ENCODE measurements at regions not wholly inside any gene's neighbourhood (a gene's known extent, or its start where the extent isn't known, plus 50 kb on each side); places are given as distances from the start of the nearest gene placed in this dataset.
"Not testable (repeated sequence)": the region's sequence is repeated elsewhere in the genome, so short reads cannot be mapped to it uniquely, and the experiment has no call there.

DNA sequence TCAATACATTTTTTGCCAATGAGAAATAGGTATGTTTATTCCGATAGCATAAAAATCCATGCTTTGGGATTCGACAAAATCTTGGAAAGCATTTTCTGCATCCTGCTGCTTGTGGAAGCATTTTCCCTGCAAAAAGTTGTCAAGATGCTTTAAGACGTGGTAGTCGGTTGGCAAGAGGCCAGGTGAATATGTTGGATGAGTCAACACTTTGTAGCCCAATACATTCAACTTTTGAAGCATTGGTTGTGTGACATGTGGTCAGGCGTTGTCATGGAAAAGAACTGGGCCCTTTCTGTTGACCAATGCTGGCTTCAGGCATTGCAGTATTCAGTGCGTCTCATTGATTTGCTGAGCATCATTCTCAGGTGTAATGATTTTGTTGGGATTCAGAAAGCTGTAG lies 764.5 kb downstream of the TRIB2 start:
- DNase-seq: no peak

GRCh38 chr2:13485256-13485655 lies 768.5 kb downstream of the TRIB2 start:
- no peak for DNase-seq

GRCh38 chr2:13488965-13489364 lies 772.2 kb downstream of the TRIB2 start:
- DNase-seq: no peak

GRCh38 chr2:13492262-13492661 lies 775.5 kb downstream of the TRIB2 start:
- DNase-seq: no peak

DNA sequence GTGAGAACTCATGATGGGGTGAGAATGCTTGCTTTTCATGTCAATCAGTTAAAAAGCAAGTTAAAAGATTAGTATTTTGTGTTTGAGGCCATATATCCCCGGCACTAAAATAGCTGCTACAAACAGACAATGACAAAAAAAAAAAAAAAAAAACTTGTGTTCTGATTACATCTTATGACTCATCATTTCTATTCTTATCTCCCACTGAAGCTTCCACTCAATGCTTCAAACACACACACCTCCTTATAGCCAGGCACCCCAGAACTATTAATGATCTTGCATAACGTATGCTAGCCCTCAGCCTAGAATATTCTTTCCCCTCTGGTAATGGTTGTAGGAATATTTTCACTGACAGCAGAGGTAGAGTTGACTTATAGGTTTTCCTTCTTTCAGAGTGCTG lies 778.3 kb downstream of the TRIB2 start:
- no peak for DNase-seq

DNA sequence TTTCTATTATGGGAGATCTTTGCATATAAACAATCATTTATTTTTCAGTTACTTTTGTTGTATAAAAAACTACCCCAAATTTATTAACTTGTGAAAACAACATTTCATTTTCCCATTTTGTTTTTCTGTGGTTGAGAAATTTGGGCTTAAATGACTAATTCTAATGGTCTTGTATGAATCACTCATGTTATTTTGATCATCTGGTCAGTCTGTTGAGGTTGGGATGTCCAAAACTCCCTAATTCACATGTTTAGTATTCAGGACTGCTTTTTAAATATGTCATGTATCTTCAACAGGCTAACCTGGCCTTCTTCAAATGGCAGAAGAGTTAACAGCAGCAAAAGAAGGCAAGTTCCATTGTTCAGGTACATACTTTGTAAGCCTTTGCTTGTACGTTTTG lies 788.1 kb downstream of the TRIB2 start:
- DNase-seq: no peak

- DNase-seq: no peak
Measured at GRCh38 chr2:13508671-13509070, 791.9 kb downstream of the TRIB2 start.

- no peak for DNase-seq
Measured at GRCh38 chr2:13515254-13515653, 798.5 kb downstream of the TRIB2 start.

- no peak for DNase-seq
Measured at GRCh38 chr2:13522096-13522495, 805.4 kb downstream of the TRIB2 start.

- DNase-seq: no peak
Measured at GRCh38 chr2:13522917-13523821, 806.4 kb downstream of the TRIB2 start.

- no peak for DNase-seq
Measured at GRCh38 chr2:13524492-13524891, 807.8 kb downstream of the TRIB2 start.

- not testable (repeated sequence) for DNase-seq
Measured at GRCh38 chr2:13531735-13532410, 815.1 kb downstream of the TRIB2 start.

DNA sequence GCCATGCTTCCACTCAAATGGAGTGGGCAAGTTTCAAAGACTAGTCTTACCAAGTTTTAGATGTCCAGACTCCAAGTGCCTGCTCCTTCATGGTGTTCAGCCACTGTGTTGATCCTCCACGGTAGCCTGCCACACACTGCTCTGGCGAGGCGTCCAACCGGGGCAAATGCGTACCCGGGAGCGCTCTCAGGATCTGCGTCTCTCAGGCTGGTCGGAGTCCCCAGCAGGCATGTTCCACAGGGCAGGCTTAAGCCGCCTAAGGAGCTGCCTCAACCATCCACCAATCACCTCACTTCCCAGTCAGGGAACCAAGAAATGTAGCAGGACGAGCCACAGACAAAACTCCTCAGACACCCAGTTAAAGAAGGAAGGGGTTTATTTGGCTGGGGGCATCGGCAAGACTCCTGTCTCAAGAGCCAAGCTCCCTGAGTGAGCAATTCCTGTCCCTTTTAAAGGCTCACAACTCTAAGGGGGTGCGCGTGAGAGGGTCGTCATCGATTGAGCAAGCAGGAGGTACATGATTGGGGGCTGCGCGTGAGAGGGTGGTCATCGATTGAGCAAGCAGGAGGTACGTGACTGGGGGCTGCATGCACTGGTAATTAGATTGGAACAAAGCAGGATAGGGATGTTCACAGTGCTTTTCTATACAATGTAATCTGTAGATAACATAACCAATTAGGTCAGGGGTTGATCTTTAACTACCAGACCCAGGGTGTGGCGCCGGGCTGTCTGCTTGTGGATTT lies 816.2 kb downstream of the TRIB2 start:
- DNase-seq: not testable (repeated sequence)

DNA sequence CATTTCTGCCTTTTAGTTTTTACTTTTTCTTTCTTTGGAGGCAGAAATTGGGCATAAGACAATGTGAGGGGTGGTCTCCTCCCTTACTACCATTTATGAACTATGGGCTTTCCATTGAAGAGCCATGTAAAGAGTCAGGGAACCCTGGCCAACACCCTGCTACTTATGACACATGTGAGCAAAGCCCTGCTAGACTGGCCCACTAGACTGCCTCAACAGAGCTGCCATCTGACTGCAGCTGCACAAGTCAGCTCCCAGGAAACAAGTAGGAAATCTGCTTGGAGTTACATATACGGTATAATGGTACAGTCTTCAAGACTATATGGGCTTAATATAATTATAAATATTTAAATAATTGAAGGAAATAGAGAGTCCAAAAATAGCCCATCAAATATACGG lies 816.8 kb downstream of the TRIB2 start:
- no peak for DNase-seq

DNA sequence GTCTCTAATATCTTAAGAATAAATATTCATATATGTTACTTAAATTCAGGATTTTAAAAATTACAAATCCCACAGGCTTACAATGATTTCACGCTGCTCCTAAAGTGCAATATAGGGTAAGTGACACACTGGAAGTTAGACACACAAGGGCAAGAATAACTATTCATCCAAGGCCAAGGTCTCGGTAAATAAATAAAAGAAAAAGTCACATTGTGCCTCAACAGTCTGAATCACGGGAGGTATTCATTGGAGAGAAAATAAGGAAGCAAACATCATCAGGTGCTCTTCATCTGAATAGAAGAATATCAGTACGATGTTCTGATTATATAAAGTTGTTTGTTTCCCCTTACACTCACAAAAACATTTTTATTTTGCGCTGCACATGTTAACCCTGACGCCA lies 820.2 kb downstream of the TRIB2 start:
- DNase-seq: no peak

GRCh38 chr2:13537771-13538349 lies 821.1 kb downstream of the TRIB2 start:
- no peak for DNase-seq

DNA sequence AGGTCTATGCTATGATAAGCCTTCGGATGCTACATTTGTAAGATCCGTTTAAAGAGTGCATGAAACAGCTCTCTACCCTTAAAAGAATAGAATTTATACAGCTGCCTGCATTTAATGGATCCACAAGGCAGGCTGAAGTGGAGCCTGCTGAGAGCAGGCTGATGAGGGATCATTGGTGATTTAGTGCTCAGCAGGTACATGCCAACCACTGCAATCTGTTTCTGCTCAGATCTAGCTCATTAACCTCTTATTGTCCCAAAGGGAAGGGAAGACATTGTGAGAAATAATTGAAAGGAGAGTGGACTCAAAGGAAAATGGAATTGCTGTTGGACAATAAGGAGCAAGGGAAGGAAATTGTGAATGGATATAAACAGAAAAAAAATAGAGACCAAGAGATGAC lies 822.6 kb downstream of the TRIB2 start:
- DNase-seq: peak; percentile 85

GRCh38 chr2:13542061-13542460 lies 825.3 kb downstream of the TRIB2 start:
- no peak for DNase-seq

GRCh38 chr2:13542642-13543041 lies 825.9 kb downstream of the TRIB2 start:
- DNase-seq: no peak

- no peak for DNase-seq
Measured at GRCh38 chr2:13543550-13543949, 826.8 kb downstream of the TRIB2 start.

DNA sequence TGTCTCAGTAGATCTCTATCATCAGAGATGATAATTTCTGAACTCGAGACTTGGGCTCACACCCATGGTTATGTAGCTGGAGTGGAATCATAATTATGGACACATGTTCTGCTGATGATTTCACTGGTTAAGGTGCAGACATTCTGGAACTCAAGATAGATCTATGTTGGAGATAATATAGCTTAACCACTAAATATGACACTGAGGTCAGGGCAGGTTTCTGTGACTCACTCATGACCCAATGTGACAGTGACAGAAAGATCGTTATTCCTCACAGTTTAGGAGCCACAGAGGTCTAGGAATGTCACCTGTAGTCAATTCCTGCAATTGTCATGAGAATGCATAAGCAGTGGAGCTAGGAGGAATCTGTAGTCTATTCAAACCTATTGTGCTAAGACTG lies 828.6 kb downstream of the TRIB2 start:
- DNase-seq: no peak

- no peak for DNase-seq
Measured at GRCh38 chr2:13546131-13546530, 829.4 kb downstream of the TRIB2 start.
